ENCODE measurements at regions not wholly inside any gene's neighbourhood (a gene's known extent, or its start where the extent isn't known, plus 50 kb on each side); places are given as distances from the start of the nearest gene placed in this dataset.

GRCh38 chr4:23149815-23150214 lies 457.1 kb downstream of the GBA3 start:
- no peak overlapping the region for H3K4me2 ChIP-seq (ENCODE audit: low read length)
- no peak overlapping the region for H3K27ac ChIP-seq (ENCODE audit: low read length)
- H3K9me3 ChIP-seq (ENCODE audit: low read length), result no peaks in the 10 kb centered on the region
- H3K79me2 ChIP-seq (replicated peaks; ENCODE audit: insufficient read depth, low read length), result no peaks in the 10 kb centered on the region
- H3K9me2 ChIP-seq (ENCODE audit: insufficient read depth, low read length), result no peaks in the 10 kb centered on the region
- no peak overlapping the region for H2AFZ ChIP-seq (ENCODE audit: low read depth, low read length)
- H3K4me3 ChIP-seq (ENCODE audit: low read length), result no peak overlapping the region
- H3K27me3 ChIP-seq (ENCODE audit: insufficient read depth, low read depth, low read length), result no peaks in the 10 kb centered on the region
- no peaks in the 10 kb centered on the region for H3K36me3 ChIP-seq (ENCODE audit: insufficient read depth, low read length)
- no peak overlapping the region for H3K9ac ChIP-seq (ENCODE audit: low read length)
- H3F3A ChIP-seq (ENCODE audit: insufficient read depth, low read length, poor library complexity, severe bottlenecking), result no peaks in the 10 kb centered on the region
- TF ChIP-seq POLR2AphosphoS5 (IDR thresholded peaks at IDR 0.05) (no peak), CTCF (IDR thresholded peaks at IDR 0.05; ENCODE audit: poor library complexity, severe bottlenecking) (no peak), EZH2 (IDR thresholded peaks at IDR 0.05; ENCODE audit: borderline replicate concordance, insufficient read depth, low read length, poor library complexity, severe bottlenecking) (no peak), REST (IDR thresholded peaks at IDR 0.05; ENCODE audit: borderline replicate concordance) (no peak), MXI1 (conservative IDR thresholded peaks at IDR 0.05; ENCODE audit: poor library complexity, severe bottlenecking) (no peak), SMC3 (conservative IDR thresholded peaks at IDR 0.05; ENCODE audit: poor library complexity) (no peak), EP300 (conservative IDR thresholded peaks at IDR 0.05; ENCODE audit: poor library complexity, severe bottlenecking) (no peak), TAF1 (IDR thresholded peaks at IDR 0.05; ENCODE audit: low read depth) (no peak), RAD21 (conservative IDR thresholded peaks at IDR 0.05) (no peak)
- no peaks in the 10 kb centered on the region for H4K20me1 ChIP-seq (ENCODE audit: insufficient read depth)

- no peaks in the 10 kb centered on the region for H3K9me3 ChIP-seq (ENCODE audit: low read length)
- H3K9me2 ChIP-seq (ENCODE audit: insufficient read depth, low read length), result no peaks in the 10 kb centered on the region
- no peak overlapping the region for H3K27ac ChIP-seq (ENCODE audit: low read length)
- no peaks in the 10 kb centered on the region for H3F3A ChIP-seq (ENCODE audit: insufficient read depth, low read length, poor library complexity, severe bottlenecking)
- H4K20me1 ChIP-seq (ENCODE audit: insufficient read depth), result no peaks in the 10 kb centered on the region
- no peaks in the 10 kb centered on the region for H3K79me2 ChIP-seq (replicated peaks; ENCODE audit: insufficient read depth, low read length)
- no peak for TF ChIP-seq POLR2AphosphoS5 (IDR thresholded peaks at IDR 0.05)
- no peak for TF ChIP-seq TAF1 (IDR thresholded peaks at IDR 0.05; ENCODE audit: low read depth)
- TF ChIP-seq CTCF (IDR thresholded peaks at IDR 0.05; ENCODE audit: poor library complexity, severe bottlenecking), result no peak
- TF ChIP-seq RAD21 (conservative IDR thresholded peaks at IDR 0.05), result no peak
- no peak for TF ChIP-seq MXI1 (conservative IDR thresholded peaks at IDR 0.05; ENCODE audit: poor library complexity, severe bottlenecking)
- TF ChIP-seq EP300 (conservative IDR thresholded peaks at IDR 0.05; ENCODE audit: poor library complexity, severe bottlenecking), result no peak
- TF ChIP-seq REST (IDR thresholded peaks at IDR 0.05; ENCODE audit: borderline replicate concordance), result no peak
- TF ChIP-seq EZH2 (IDR thresholded peaks at IDR 0.05; ENCODE audit: borderline replicate concordance, insufficient read depth, low read length, poor library complexity, severe bottlenecking), result no peak
- no peak for TF ChIP-seq SMC3 (conservative IDR thresholded peaks at IDR 0.05; ENCODE audit: poor library complexity)
- no peak overlapping the region for H2AFZ ChIP-seq (ENCODE audit: low read depth, low read length)
- no peak overlapping the region for H3K4me2 ChIP-seq (ENCODE audit: low read length)
- H3K36me3 ChIP-seq (ENCODE audit: insufficient read depth, low read length), result no peaks in the 10 kb centered on the region
- H3K27me3 ChIP-seq (ENCODE audit: insufficient read depth, low read depth, low read length), result no peaks in the 10 kb centered on the region
- H3K9ac ChIP-seq (ENCODE audit: low read length), result no peak overlapping the region
- no peak overlapping the region for H3K4me3 ChIP-seq (ENCODE audit: low read length)
Observed at GRCh38 chr4:23144707-23145106, 452.0 kb downstream of the GBA3 start.

Data from neural cell (in vitro differentiated cells).